ENCODE measurements at regions not wholly inside any gene's neighbourhood (a gene's known extent, or its start where the extent isn't known, plus 50 kb on each side); places are given as distances from the start of the nearest gene placed in this dataset.
"Not testable (repeated sequence)": the region's sequence is repeated elsewhere in the genome, so short reads cannot be mapped to it uniquely, and the experiment has no call there.

DNA sequence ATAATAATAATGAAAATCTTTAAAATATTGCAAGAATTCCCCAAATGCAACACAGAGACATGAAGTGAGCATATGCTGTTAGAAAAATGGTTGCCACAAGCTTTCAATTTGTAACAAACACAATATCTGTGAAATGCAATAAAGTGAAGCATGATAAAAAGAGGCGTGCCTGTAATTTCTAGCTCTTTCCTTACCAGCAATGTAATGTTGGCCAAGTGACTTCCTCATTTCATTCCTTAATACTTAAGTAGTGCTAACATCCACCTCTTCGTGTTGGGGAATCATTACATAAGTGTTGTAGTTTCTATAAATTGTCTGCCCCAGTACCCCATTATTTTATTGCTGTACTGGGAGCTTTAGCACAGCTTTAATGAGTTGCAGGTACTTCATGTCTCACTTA is 1192.0 kb upstream of the CDH8 start:
- no peak for DNase-seq (ENCODE audit: low read depth)

DNA sequence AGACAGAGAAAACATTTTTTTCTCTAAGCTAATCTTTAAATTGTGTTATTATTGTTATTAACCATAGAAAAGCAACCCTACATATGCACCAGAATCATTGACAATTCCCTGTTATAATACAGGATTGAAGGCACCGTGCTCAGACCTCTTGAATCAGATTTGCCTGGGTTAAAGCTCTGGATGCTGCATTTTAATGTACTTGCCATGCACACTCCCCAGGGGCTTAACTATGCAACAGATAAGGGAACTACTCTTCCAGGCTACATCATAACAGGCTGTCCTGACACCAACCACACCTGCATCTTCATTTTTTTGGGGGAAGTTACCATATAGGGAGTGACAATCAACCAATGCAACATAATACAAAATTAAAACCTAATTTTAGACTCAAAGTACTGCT is 1187.6 kb upstream of the CDH8 start:
- DNase-seq (ENCODE audit: low read depth), result no peak

DNA sequence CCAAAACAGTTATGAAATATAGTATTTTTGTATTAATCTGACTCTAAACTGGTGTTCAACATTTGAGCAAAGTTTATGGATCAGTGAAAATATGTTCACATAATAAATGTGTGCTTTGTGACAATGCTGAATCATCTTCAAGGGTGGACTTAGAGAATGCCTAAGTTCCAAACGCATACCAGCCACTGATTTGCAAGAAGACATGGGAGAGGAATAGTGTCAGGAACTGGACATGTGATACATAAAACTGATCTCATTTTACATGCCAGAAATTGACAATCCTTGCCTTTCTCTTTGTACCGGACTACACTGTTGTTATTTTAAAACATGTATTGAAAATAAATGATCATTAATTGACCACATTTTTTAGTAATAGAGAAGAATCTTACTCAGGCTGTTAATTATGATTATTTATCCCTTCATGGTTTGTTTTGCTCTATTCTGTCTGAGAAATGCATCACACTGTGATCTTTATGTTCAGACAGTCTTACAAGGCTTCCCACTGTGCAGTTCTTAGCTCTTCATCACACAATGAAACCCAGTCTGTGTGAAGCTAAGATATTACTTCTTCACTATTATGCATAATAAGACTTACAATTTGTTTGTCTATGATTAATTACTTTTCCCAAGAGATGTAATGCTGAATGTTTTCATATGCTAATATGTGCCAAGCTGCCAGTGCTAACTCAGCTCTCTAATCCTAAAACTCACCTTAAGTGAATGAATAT is 1180.6 kb upstream of the CDH8 start:
- no peak for DNase-seq (ENCODE audit: low read depth)

DNA sequence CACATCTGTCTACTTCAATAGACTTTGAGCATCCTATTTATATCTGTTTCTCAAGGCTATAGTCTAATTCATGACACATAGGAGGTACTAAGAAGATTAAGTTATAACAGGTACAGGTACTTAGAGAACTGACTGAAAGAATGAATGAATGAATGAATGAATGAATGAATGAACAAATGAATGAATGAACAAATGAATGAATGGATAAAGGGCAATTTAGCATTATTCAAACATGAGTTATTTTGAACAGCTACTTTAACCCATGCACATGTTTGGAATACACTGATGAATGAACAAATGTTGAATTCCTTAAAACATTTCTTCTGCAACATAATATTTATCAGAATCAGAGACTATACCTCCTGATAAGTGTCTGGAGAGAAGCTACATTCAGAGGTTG is 1165.6 kb upstream of the CDH8 start:
- no peak for DNase-seq (ENCODE audit: low read depth)

DNA sequence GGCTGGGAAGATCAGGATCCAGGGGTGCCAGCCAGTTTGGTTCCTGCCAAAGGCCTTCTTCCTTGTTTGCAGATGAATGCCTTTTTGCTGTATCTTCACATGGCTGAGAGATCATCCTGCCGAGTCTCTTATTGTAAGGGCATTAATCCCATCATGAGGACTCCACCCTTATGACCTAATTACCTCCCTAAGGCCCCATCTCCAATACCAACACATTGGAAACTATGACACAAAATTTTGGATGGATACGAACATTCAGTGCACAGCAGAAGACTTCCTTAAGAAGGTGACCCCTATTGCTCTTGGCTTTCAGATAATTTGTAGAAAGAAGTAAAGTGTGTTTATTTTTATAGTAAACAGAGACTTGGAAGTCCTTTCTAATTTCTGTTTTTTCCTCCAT is 1164.7 kb upstream of the CDH8 start:
- no peak for DNase-seq (ENCODE audit: low read depth)

DNA sequence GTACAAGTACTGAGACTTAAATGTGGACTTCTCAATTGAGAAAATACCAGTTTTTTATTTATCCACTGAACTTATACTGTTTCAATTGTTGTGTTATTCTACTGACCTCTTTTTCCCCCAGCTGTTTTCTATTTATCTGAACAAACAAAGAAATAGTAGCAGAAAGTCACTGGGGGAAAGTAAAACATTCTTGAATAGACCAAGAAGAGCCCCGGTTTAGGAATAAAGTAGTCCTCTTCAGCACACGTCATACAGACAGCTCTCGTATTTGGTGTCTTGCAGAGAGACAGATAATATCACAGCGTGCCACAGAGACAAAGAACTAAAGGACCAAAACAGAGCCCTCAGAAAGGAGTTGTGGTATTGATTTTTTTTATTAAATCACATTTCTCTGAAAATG is 1159.1 kb upstream of the CDH8 start:
- no peak for DNase-seq (ENCODE audit: low read depth)

DNA sequence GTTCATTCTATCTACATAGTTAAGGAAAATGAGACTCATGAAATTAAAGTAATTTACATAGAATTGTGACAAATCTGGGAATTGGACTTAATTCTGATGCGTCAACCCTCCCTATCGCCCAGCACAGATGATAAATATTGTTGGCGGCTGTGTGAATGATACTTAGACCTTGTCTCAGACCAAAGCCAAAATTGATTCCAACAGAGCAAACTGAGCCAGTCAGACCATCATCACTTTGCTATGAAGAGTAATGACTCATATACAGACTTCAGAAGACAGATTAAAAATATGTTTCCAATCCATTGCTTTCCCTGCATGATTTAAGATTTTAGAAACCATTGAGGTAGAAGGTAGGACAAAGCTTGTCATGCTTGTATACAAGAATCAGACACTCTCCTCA is 1156.7 kb upstream of the CDH8 start:
- DNase-seq (ENCODE audit: low read depth), result no peak

DNA sequence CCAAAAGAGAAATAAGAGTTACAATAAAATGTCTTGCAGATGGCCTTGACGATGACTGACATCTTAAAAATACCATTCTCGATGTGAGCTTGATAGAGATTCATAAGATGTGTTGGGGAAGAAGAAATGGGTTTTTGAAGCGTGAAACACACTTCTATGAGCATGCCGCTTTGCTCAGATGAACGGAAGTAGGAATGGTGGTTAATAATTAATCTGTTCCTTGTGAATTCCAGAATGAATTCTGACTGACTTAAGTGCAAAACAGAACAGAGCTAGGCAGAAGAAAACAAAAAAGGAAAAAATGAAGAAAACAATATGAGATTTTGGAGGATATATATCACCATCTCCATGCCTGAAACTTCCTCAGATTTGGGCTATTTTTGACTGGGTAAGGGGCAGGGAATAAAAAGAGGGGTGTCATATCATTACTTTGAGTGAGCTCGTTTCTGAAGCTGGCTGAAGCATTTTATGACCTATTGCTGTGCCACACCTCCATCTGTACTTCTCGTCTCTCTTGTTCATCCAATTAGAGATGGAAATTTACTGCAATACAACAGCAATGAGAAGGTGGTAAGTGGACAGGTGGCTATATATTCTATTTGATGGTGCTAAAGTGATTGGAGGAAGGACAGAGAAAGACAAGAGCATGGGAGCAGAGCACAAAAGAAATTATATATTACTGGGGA is 1152.0 kb upstream of the CDH8 start:
- DNase-seq (ENCODE audit: low read depth), result no peak

DNA sequence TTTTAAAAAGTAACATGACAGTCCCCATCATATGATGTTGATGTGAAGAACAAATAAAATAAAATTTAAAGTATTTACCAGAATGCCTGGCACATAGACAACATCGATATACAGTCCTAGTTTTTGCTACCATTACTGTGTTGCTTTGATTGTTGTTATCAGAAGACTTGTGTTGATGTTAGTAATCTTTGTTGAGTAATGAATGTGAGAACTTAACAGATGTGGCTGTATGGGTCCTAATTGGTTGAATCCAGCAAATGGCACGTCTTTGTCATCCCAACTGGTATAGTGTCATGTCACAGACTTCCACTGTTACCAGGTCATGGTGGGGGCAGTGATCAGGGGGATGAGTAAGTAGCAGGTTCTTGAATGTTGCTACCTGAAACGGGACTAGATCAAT is 1151.4 kb upstream of the CDH8 start:
- no peak for DNase-seq (ENCODE audit: low read depth)

DNA sequence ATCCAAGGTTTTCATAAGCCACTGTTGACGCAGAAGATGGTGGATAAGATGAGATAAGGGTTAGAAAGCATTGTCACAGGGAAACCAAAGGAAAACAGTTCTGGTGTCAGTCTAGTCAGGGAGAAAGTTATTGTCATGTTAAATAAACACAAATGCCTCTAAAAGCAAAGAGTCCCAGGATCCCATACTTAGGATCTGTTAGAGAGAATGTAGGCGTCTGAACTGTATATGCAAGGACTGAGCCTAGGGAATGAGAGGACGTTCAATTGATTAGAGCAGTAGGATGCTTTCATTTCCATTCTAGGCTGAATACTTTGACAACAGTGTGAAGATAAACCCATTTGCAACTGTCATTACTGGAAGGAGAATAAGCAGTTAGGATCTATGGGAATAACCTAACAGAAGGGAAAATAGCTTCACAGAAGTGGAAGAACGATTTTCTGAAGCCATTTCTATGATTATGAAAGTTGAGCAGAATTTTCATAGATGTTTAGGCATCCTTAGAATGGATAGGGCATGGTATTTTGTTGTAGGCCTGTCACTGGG is 1149.1 kb upstream of the CDH8 start:
- no peak for DNase-seq (ENCODE audit: low read depth)

DNA sequence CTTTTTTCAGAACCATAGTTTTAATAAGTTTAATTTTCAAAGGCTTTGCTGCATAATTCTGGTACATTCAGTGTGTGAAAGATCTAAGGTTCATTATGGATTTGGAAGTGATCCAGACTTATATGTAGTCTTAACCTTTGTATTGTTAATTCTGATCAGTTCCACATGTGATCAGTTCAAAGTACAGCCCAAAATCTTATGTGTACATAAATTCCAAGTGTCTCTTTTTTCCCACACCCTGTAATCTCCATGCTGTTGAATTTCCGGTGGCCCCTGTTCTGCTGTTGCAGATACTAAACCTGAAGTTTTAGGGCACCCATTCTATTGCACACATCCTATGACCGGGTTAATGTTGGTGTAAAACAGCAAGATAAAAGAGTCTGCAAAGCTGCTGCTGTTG is 1147.5 kb upstream of the CDH8 start:
- DNase-seq (ENCODE audit: low read depth), result no peak

DNA sequence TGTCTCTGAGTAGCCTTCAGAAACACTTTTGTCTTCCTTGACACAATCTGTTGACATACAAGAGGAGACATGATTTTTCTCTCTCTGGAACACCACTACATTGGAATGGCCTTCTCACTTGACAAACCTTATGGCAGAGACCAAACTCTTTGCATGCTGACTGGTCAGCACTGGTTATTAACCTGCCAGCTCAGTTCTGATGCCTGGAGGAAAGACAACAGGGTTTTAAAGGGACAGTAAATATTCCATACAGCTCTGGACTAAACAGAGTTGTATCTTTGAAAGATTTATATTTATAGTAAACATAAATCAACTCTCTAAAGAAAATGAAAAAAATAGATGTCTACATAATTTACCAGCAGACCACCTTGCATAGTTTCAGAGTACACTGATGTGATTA is 1139.1 kb upstream of the CDH8 start:
- DNase-seq (ENCODE audit: low read depth), result no peak

DNA sequence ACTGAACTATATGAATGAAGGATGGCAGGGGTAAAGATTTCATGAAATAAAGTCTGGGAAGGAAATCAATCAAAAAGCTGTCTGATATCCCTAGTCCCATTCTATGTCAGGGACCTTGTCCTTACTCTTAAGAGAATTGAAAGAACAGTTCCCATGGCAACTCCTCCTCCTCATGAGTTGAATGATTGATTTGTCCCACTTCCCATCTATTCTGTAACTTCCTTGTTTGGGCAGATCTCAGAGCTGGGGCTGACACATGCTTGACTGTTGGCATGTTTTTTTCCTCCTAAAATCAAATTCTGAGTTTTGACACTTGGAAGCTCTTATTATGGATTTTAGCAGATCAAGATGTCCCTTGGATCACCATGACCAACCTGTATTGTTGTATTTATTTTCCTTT is 1138.6 kb upstream of the CDH8 start:
- no peak for DNase-seq (ENCODE audit: low read depth)

DNA sequence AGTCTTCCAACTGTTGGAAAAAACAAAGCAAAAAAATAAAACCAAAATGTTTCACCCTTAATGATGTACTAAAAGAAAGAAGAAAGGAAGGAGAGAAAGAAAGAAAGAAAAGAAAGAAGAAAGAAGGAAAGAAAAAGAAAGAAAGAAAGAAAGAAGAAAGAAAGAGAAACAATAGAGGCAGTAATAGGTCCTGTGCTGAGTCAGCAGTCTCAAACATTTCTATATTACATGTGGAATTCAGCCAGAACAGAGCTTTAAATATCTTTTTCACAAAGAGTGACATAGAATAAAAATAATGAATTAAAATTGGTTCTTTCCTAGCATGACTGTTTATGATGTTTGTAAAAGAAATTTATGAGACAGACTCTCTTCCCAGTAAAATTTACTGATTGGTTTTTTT is 1135.3 kb upstream of the CDH8 start:
- no peak for DNase-seq (ENCODE audit: low read depth)

DNA sequence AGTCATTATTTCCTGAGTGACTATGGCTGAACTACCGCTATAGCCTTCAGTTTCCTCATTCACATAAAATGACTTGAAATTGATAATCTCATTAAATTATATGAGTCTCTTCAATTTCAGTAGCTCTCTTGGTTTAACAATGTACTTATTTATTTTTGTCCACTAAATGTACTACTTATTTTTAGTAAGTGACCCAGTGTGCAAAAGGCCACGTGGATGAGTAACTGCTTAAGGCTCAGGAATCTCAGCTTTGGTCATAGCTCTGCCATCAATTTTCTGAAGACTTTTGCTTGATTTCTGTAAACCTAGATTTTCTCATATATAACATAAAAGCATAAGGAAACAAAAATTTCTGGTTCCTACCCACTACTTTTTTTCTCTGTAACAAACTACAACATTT is 1132.9 kb upstream of the CDH8 start:
- no peak for DNase-seq (ENCODE audit: low read depth)

DNA sequence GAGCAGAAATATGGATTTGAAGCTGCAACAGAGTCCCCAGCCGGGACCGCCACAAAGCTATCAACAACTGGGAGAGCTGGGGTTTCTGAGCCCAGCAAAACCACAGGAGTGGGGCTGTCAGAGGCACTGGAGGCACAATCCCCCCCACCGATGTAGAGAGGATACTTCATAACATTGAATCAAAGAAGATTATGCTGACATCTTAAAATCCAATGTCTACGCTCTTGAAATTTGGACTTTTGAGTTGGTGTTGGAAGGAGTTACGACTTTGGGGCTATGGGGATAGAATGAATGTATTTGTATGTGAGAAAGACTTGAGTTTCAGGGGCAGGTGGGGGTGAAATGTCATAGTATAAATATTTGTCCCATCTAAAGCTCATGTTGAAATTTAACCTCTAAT is 1121.6 kb upstream of the CDH8 start:
- no peak for DNase-seq (ENCODE audit: low read depth)

DNA sequence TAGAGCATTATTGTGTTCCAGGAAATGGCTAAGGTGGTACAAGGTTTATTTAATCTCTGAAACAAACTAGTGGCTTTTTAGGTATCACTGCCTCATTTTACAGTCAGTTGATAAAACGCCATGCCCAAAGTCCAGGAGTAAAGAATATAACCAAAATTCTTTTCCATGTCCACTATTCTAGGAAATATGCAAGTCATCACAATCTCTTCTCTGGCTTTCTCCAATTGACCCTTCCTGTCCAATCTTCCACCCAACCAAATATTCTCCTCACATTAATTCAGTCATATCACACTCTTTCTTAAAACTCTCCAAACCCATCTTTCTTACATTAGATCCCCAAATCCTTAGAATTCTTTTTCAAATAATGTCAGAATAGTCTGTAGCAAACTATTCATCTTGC is 1110.0 kb upstream of the CDH8 start:
- DNase-seq (ENCODE audit: low read depth), result no peak

DNA sequence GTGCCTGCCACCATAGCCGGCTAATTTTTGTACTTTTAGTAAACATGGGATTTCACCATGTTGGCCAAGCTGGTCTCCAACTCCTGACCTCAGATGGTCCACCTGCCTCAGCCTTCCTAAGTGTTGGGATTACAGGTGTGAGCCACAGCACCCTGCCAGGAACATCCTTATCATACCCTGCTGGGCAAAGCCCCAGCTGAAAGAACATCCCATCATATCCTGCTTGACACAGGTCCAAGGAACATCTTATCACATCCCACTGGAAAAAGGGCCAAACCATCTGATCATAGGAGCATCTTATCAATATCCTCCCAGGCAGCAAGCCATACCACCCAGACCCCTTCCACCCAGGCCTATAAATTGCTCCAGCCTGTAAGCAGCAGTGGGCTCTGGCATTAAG is 1109.2 kb upstream of the CDH8 start:
- DNase-seq (ENCODE audit: low read depth), result no peak

DNA sequence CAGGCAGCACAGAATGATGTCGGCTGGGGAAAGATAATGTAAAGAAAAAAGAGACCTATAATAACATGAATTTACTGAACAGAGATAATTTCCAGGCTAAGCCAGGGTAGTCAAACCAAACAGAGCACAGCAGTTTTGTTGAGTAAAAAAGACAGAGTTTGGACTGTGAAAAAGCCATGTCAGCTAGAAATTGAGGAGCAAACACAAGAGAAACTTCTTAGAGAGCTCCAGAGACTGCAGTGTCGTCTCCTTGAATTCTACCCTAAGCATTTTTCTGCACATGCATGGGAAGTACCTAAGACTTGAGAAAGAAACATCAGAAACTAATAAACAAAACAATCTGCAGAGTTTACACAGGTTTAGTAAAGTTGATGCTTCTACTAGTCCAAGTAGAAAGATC is 1098.8 kb upstream of the CDH8 start:
- DNase-seq (ENCODE audit: low read depth), result no peak

DNA sequence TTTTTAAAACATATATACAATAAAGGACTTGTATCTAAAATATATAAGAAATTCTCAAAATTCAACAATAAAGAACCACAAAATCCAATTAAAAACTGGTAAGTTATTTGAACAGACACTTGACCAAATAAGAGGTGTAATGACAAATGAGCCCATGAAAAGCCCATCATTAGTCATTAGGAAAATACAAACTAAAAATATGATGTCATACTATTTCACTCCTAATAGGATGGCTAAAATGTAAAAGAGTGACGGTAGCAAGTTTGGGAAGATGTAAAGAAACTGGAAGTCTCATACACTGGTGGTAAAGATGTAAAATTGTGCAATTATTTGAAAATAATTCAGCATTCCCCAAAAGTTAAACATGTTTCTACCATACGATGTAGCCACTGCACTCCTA is 1095.3 kb upstream of the CDH8 start:
- DNase-seq (ENCODE audit: low read depth), result no peak

DNA sequence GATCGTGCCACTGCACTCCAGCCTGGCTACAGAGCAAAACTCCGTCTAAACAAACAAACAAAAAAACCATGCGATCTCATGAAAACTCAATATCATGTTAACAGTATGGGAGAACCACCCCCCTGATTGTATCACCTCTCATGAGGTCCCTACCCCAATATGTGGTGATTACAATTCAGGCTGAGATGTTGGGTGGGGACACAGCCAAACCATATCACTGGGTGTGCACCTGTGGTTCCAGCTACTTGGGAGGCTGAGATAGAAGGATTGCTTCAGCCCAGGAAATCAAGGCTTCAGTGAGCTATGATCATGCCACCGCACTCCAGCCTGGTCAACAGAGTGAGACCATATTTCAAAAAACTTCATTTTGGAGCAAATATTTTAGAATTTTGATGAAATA is 1094.7 kb upstream of the CDH8 start:
- no peak for DNase-seq (ENCODE audit: low read depth)

DNA sequence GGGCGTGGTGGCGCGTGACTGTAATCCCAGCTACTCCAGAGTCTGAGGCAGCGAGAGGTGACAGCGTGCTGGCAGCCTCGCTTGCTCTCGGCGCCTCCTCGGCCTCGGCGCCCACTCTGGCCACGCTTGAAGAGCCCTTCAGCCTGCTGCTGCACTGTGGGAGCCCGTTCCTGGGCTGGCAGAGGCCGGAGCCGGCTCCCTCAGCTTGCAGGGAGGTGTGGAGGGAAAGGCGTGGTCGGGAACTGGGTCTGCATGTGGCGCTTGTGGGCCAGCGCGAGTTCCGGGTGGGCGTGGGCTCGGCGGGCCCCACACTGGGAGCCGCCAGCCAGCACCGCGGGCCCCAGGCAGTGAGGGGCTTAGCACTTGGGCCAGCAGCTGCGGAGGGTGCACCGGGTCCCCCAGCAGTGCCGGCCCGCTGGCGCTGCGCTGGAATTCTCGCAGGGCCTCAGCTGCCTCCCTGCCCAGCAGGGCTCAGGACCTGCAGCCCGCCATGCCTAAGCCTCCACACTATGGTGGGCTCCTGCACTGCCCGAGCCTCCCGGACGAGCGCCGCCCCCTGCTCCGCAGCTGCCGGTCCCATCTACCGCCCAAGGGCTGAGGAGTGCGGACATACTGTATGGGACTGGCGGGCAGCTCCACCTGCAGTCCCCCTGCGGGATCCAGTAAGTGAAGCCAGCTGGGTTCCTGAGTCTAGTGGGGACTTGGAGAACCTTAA is 1093.3 kb upstream of the CDH8 start:
- DNase-seq (ENCODE audit: low read depth), result no peak

DNA sequence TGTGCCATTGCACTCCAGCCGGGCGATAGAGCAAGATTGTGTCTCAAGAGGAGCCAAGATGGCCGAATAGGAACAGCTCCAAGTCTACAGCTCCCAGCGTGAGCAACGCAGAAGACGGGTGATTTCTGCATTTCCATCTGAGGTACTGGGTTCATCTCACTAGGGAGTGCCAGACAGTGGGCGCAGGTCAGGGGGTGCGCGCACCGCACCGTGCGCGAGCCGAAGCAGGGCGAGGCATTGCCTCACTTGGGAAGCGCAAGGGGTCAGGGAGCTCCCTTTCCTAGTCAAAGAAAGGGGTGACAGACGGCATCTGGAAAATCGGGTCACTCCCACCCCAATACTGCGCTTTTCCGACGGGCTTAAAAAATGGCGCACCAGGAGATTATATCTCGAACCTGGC is 1083.7 kb upstream of the CDH8 start:
- not testable (repeated sequence) for DNase-seq (ENCODE audit: low read depth)

Data from iris pigment epithelial cell (primary cell).